Large intestine (tissue), 3 donors: ENCODE measurements at regions not wholly inside any gene's neighbourhood (a gene's known extent, or its start where the extent isn't known, plus 50 kb on each side); places are given as distances from the start of the nearest gene placed in this dataset.

Experiments
- DNase-seq, 2 donors: peaks; one replicate each; pipeline versions ENCODE4 v3.0.0 to v3.0.0-alpha.2; 2013
- H3K27ac ChIP-seq: one replicate; pipeline ENCODE4 v1.5.1; 2013; ENCODE audit warnings: low read length
- H3K27me3 ChIP-seq: 2 replicates; pipeline ENCODE4 v1.6.1; 2013; ENCODE audit warnings: low read length; ENCODE audit not compliant: control insufficient read depth, insufficient read depth
- H3K36me3 ChIP-seq: 2 replicates; pipeline ENCODE4 v1.6.1; 2013; ENCODE audit warnings: low read length; ENCODE audit not compliant: control insufficient read depth, insufficient read depth
- H3K4me1 ChIP-seq: one replicate; pipeline ENCODE4 v1.6.1; 2013; ENCODE audit warnings: low read length; ENCODE audit not compliant: control insufficient read depth, insufficient read depth
- H3K4me3 ChIP-seq: one replicate; pipeline ENCODE4 v1.5.1; 2013; ENCODE audit warnings: low read length
- H3K9me3 ChIP-seq: one replicate; pipeline ENCODE4 v1.6.1; 2013; ENCODE audit warnings: mild to moderate bottlenecking, low read depth, low read length, moderate library complexity; ENCODE audit not compliant: control insufficient read depth
- WGBS: methylation state at CpG from one replicate; pipeline ENCODE4 v1.1.5; 2013; ENCODE audit warnings: low lambda C conversion rate; ENCODE audit not compliant: insufficient coverage; 5-methylcytosine and 5-hydroxymethylcytosine counted together

DNA sequence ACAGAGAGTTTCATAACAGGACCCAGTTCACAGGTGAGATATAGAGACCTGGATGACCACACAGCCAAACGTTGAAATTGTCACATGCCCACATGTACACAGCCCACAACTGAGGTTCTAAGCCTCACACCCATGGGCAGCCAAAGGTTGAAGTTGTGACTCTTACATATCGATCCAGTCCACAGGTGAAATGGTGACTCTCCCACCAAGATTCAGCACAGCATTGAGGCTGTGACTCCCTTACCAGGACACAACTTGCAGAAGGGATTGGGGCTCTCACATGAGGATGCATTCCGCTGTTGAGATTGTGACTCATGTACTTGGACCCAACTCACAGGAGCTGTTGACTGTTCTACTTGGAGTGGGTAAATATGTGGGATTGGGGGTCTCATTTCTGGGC lies 1836.4 kb downstream of the TP53TG3F start:
- no peaks in the 10 kb centered on the region for H3K27me3 ChIP-seq
- no peak overlapping the region for H3K27ac ChIP-seq
- WGBS, result no CpG with 5 or more reads among the region's 3 CpGs
- no peaks in the 10 kb centered on the region for H3K4me1 ChIP-seq
- H3K4me3 ChIP-seq, result no peak overlapping the region
- no peaks in the 10 kb centered on the region for H3K9me3 ChIP-seq
- no peak for DNase-seq
- H3K36me3 ChIP-seq, result no peaks in the 10 kb centered on the region

- H3K4me3 ChIP-seq, result no peak overlapping the region
- no peaks in the 10 kb centered on the region for H3K27me3 ChIP-seq
- no peaks in the 10 kb centered on the region for H3K4me1 ChIP-seq
- no peaks in the 10 kb centered on the region for H3K36me3 ChIP-seq
- WGBS, result no CpG with 5 or more reads among the region's 2 CpGs
- DNase-seq, result no peak
- no peak overlapping the region for H3K27ac ChIP-seq
- H3K9me3 ChIP-seq, result no peaks in the 10 kb centered on the region
Observed at GRCh38 chr16:35296962-35297653, 1837.7 kb downstream of the TP53TG3F start.

- Histone ChIP-seq H3K4me1 (no peaks in the 10 kb centered on the region), H3K4me3 (no peak overlapping the region), H3K27ac (no peak overlapping the region), H3K36me3 (no peaks in the 10 kb centered on the region), H3K27me3 (no peaks in the 10 kb centered on the region), H3K9me3 (no peaks in the 10 kb centered on the region)
- DNase-seq, result no peak
- no CpG with 5 or more reads among the region's 2 CpGs for WGBS
Observed at GRCh38 chr16:35298460-35299243, 1839.2 kb downstream of the TP53TG3F start.

DNA sequence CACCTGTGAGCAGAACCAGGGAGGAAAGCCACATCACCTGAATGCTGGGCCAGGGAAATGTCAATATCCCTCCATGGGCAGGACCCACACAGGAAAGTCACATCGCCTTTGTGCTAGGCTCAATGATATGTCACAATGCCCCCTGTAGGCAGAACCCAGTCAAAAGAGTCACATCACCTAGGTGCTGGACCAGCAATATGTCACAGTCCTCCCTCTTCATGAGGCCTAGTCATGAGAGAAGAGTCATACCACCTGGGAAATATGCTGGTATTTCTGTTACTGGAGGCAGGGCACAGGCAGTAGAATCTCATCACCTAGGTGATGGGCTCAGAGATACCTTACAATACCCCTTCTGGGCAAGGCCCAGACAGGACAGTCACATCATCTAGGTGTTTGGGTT lies 1843.4 kb downstream of the TP53TG3F start:
- Histone ChIP-seq H3K9me3 (no peaks in the 10 kb centered on the region), H3K27me3 (no peaks in the 10 kb centered on the region), H3K27ac (no peak overlapping the region), H3K4me1 (no peaks in the 10 kb centered on the region), H3K4me3 (no peak overlapping the region), H3K36me3 (no peaks in the 10 kb centered on the region)
- no peak for DNase-seq
- WGBS, result no CpG with 5 or more reads among the region's 1 CpG

GRCh38 chr16:35305476-35305875 lies 1846.1 kb downstream of the TP53TG3F start:
- H3K4me3 ChIP-seq, result no peak overlapping the region
- H3K9me3 ChIP-seq, result peaks cover 4% of the 10 kb centered on the region
- no peaks in the 10 kb centered on the region for H3K4me1 ChIP-seq
- no peak for DNase-seq
- WGBS, result no CpG with 5 or more reads among the region's 1 CpG
- no peaks in the 10 kb centered on the region for H3K36me3 ChIP-seq
- H3K27me3 ChIP-seq, result no peaks in the 10 kb centered on the region
- no peak overlapping the region for H3K27ac ChIP-seq

- Histone ChIP-seq H3K4me3 (no peak overlapping the region), H3K27me3 (no peaks in the 10 kb centered on the region), H3K9me3 (peaks cover 4% of the 10 kb centered on the region), H3K36me3 (no peaks in the 10 kb centered on the region), H3K27ac (no peak overlapping the region), H3K4me1 (no peaks in the 10 kb centered on the region)
- WGBS, result no CpG with 5 or more reads among the region's 1 CpG
- no peak for DNase-seq
Observed at GRCh38 chr16:35306915-35307314, 1847.5 kb downstream of the TP53TG3F start.

GRCh38 chr16:35308674-35309073 lies 1849.3 kb downstream of the TP53TG3F start:
- no peaks in the 10 kb centered on the region for H3K4me1 ChIP-seq
- WGBS, result 86% methylated on average over 1 of the region's 5 CpGs
- peaks cover 4% of the 10 kb centered on the region for H3K9me3 ChIP-seq
- DNase-seq, result no peak
- H3K4me3 ChIP-seq, result no peak overlapping the region
- no peaks in the 10 kb centered on the region for H3K36me3 ChIP-seq
- H3K27ac ChIP-seq, result no peak overlapping the region
- H3K27me3 ChIP-seq, result no peaks in the 10 kb centered on the region

GRCh38 chr16:35310999-35311398 lies 1851.6 kb downstream of the TP53TG3F start:
- no CpG with 5 or more reads among the region's 3 CpGs for WGBS
- Histone ChIP-seq H3K36me3 (no peaks in the 10 kb centered on the region), H3K4me3 (no peak overlapping the region), H3K4me1 (no peaks in the 10 kb centered on the region), H3K27ac (no peak overlapping the region), H3K9me3 (peaks cover 4% of the 10 kb centered on the region), H3K27me3 (no peaks in the 10 kb centered on the region)
- no peak for DNase-seq

GRCh38 chr16:35311475-35311874 lies 1852.1 kb downstream of the TP53TG3F start:
- Histone ChIP-seq H3K4me1 (no peaks in the 10 kb centered on the region), H3K36me3 (no peaks in the 10 kb centered on the region), H3K4me3 (no peak overlapping the region), H3K27ac (no peak overlapping the region), H3K9me3 (peaks cover 4% of the 10 kb centered on the region), H3K27me3 (no peaks in the 10 kb centered on the region)
- WGBS, result no CpG with 5 or more reads among the region's 10 CpGs
- no peak for DNase-seq

DNA sequence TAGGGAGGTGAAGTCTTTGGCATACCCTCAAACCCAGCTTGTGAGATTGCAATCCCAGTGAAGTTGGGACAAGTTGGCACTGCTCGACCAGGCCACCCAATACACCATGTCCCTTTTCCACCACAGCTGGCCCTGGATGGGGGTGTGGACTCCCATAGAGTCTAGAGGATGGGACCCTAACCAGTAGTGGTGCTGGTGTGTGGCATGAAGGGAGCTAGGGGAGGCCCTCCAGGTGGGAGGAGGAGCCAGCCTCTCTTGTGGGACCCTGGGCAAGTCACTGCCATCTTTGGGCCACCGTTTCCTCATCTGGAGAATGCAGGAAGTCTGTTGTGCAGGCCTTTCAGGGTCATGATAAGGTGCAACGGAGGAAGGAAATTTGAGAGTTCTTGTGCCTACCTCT lies 1854.9 kb downstream of the TP53TG3F start:
- no peaks in the 10 kb centered on the region for H3K36me3 ChIP-seq
- H3K4me3 ChIP-seq, result no peak overlapping the region
- H3K27me3 ChIP-seq, result no peaks in the 10 kb centered on the region
- no peaks in the 10 kb centered on the region for H3K4me1 ChIP-seq
- DNase-seq, result no peak
- H3K27ac ChIP-seq, result no peak overlapping the region
- no CpG with 5 or more reads among the region's 3 CpGs for WGBS
- H3K9me3 ChIP-seq, result peaks cover under 1% of the 10 kb centered on the region
